ENCODE measurements at regions not wholly inside any gene's neighbourhood (a gene's known extent, or its start where the extent isn't known, plus 50 kb on each side); places are given as distances from the start of the nearest gene placed in this dataset.

- H3K4me1 ChIP-seq, result no peaks in the 10 kb centered on the region
- H3K9me3 ChIP-seq, result no peaks in the 10 kb centered on the region
- TF ChIP-seq EP300 (IDR thresholded peaks at IDR 0.05), result no peak
- TF ChIP-seq, protein P1, sequence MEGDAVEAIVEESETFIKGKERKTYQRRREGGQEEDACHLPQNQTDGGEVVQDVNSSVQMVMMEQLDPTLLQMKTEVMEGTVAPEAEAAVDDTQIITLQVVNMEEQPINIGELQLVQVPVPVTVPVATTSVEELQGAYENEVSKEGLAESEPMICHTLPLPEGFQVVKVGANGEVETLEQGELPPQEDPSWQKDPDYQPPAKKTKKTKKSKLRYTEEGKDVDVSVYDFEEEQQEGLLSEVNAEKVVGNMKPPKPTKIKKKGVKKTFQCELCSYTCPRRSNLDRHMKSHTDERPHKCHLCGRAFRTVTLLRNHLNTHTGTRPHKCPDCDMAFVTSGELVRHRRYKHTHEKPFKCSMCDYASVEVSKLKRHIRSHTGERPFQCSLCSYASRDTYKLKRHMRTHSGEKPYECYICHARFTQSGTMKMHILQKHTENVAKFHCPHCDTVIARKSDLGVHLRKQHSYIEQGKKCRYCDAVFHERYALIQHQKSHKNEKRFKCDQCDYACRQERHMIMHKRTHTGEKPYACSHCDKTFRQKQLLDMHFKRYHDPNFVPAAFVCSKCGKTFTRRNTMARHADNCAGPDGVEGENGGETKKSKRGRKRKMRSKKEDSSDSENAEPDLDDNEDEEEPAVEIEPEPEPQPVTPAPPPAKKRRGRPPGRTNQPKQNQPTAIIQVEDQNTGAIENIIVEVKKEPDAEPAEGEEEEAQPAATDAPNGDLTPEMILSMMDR (IDR thresholded peaks at IDR 0.05), result no peak
- TF ChIP-seq POLR2AphosphoS5 (IDR thresholded peaks at IDR 0.05), result no peak
- TF ChIP-seq POLR2A (IDR thresholded peaks at IDR 0.05), result no peak
- H3K27me3 ChIP-seq, result no peaks in the 10 kb centered on the region
- no peak for DNase-seq (ENCODE audit: low spot score in 2 of 2)
- no peak overlapping the region for H3K27ac ChIP-seq
- WGBS, result 92% methylated on average over 1 of the region's 1 CpG
- no peak overlapping the region for H3K4me3 ChIP-seq
- no peaks in the 10 kb centered on the region for H3K36me3 ChIP-seq
These were observed 516.9 kb downstream of the ADGRL2 start for GRCh38 chr1:82317671-82318070.

DNA sequence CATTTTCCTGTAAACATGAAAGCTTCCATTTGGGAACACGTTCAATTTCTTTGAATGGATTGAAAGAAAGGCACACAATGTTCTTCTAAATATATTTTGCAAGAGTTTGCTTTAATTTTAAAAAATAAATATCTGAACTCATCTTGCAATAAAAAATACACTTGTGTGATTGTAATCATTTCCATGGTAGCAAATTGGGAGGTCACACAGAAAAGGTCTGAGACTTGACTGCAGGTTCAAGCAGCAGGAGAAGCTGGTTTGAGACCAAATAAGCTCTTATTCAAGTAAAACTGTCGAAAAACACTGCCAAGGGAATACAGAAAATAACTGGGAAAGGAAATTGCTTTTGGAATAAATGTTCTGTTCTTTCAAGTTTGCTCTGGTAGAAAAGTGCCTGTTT lies 498.9 kb downstream of the ADGRL2 start:
- TF ChIP-seq, protein P1 (IDR thresholded peaks at IDR 0.05), result no peak
- TF ChIP-seq EP300 (IDR thresholded peaks at IDR 0.05) (no peak), POLR2AphosphoS5 (IDR thresholded peaks at IDR 0.05) (no peak), POLR2A (IDR thresholded peaks at IDR 0.05) (no peak)
- Histone ChIP-seq H3K27ac (no peak overlapping the region), H3K9me3 (no peaks in the 10 kb centered on the region), H3K27me3 (no peaks in the 10 kb centered on the region), H3K36me3 (no peaks in the 10 kb centered on the region), H3K4me3 (no peak overlapping the region), H3K4me1 (peaks cover 4% of the 10 kb centered on the region)
- no peak for DNase-seq (ENCODE audit: low spot score in 2 of 2)
- WGBS, result 47% methylated on average over 2 of the region's 2 CpGs

GRCh38 chr1:82299056-82299455 lies 498.3 kb downstream of the ADGRL2 start:
- Histone ChIP-seq H3K4me3 (no peak overlapping the region), H3K4me1 (peaks cover 4% of the 10 kb centered on the region), H3K27ac (peak overlapping the region; percentile 18), H3K27me3 (no peaks in the 10 kb centered on the region), H3K36me3 (no peaks in the 10 kb centered on the region), H3K9me3 (no peaks in the 10 kb centered on the region)
- 66% methylated on average over 4 of the region's 4 CpGs for WGBS
- TF ChIP-seq POLR2AphosphoS5 (IDR thresholded peaks at IDR 0.05) (no peak), POLR2A (IDR thresholded peaks at IDR 0.05) (no peak), EP300 (IDR thresholded peaks at IDR 0.05) (no peak)
- TF ChIP-seq, protein P1 (IDR thresholded peaks at IDR 0.05), result no peak
- DNase-seq (ENCODE audit: low spot score in 2 of 2), result no peak

GRCh38 chr1:82297139-82297896 lies 496.6 kb downstream of the ADGRL2 start:
- TF ChIP-seq POLR2A (IDR thresholded peaks at IDR 0.05), result no peak
- no peak for TF ChIP-seq EP300 (IDR thresholded peaks at IDR 0.05)
- TF ChIP-seq, protein P1 (IDR thresholded peaks at IDR 0.05), result no peak
- TF ChIP-seq POLR2AphosphoS5 (IDR thresholded peaks at IDR 0.05), result no peak
- Histone ChIP-seq H3K9me3 (no peaks in the 10 kb centered on the region), H3K36me3 (no peaks in the 10 kb centered on the region), H3K27ac (no peak overlapping the region), H3K4me3 (no peak overlapping the region), H3K27me3 (no peaks in the 10 kb centered on the region), H3K4me1 (peaks cover 4% of the 10 kb centered on the region)
- no peak for DNase-seq (ENCODE audit: low spot score in 2 of 2)
- 80% methylated on average over 9 of the region's 9 CpGs for WGBS

GRCh38 chr1:82287556-82287955 lies 486.8 kb downstream of the ADGRL2 start:
- 83% methylated on average over 3 of the region's 3 CpGs for WGBS

More at GRCh38 chr1:82287556-82287955, 486.8 kb downstream of the ADGRL2 start:
- no peak for DNase-seq (ENCODE audit: low spot score in 2 of 2)
- H3K36me3 ChIP-seq, result no peaks in the 10 kb centered on the region
- H3K4me1 ChIP-seq, result no peaks in the 10 kb centered on the region
- H3K27ac ChIP-seq, result no peak overlapping the region
- no peaks in the 10 kb centered on the region for H3K27me3 ChIP-seq
- no peaks in the 10 kb centered on the region for H3K9me3 ChIP-seq
- no peak overlapping the region for H3K4me3 ChIP-seq
- TF ChIP-seq EP300 (IDR thresholded peaks at IDR 0.05) (no peak), POLR2AphosphoS5 (IDR thresholded peaks at IDR 0.05) (no peak), POLR2A (IDR thresholded peaks at IDR 0.05) (no peak)
- TF ChIP-seq, protein P1 (IDR thresholded peaks at IDR 0.05), result no peak

Measured in suprapubic skin (tissue), 4 donors.